ENCODE measurements at regions not wholly inside any gene's neighbourhood (a gene's known extent, or its start where the extent isn't known, plus 50 kb on each side); places are given as distances from the start of the nearest gene placed in this dataset.

DNA sequence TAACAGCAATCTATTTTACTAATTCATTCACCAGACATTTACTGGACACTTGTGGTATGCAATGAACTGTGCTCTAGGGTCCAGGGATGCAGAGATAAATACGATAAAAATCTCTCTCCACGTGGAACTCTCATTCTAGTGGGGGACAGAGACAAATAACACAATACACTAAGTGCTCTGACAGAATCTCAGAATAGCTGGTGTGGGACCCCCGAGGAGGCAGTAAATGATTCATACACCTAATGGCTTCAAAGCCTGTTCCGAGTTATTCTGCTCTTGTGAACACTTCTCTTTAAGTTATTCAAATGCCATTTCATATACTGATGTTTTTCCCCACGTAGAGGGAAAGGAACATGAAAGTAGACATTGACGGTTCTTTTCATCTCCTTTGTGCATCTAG lies 302.0 kb upstream of the PDE4D start:
- H3K9ac ChIP-seq (ENCODE audit: low read depth, low read length): no peak overlapping the region
- H3K4me1 ChIP-seq (ENCODE audit: control insufficient read depth, insufficient read depth, low read length): no peaks in the 10 kb centered on the region
- H3K4me3 ChIP-seq (ENCODE audit: low read depth, low read length): no peak overlapping the region
- no peaks in the 10 kb centered on the region for H3K36me3 ChIP-seq (ENCODE audit: control insufficient read depth, insufficient read depth, low read length)
- H3K27me3 ChIP-seq (ENCODE audit: control insufficient read depth, insufficient read depth, low read length): no peaks in the 10 kb centered on the region
- H3K9me3 ChIP-seq (ENCODE audit: control insufficient read depth, insufficient read depth, low read length): no peaks in the 10 kb centered on the region

DNA sequence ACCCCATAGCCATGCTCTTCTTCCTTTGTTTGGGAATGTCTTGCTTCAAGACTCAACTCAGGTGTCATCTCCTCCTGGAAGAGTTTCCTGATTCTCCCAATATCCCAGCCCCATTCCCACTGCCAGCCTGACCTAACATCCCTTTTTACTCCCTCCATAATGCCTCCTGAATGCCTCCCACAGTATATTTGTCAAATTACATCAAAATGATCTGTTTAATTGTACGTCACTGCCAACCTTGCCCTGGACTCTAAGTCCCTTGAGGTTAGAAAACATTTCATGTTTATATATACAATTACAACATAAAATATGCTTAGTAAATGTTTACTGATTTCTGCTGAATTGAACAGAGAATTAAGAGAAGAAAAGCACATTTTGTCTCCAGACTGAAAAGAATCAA lies 301.6 kb upstream of the PDE4D start:
- H3K4me3 ChIP-seq (ENCODE audit: low read depth, low read length): no peak overlapping the region
- no peaks in the 10 kb centered on the region for H3K36me3 ChIP-seq (ENCODE audit: control insufficient read depth, insufficient read depth, low read length)
- no peak overlapping the region for H3K9ac ChIP-seq (ENCODE audit: low read depth, low read length)
- H3K4me1 ChIP-seq (ENCODE audit: control insufficient read depth, insufficient read depth, low read length): no peaks in the 10 kb centered on the region
- no peaks in the 10 kb centered on the region for H3K9me3 ChIP-seq (ENCODE audit: control insufficient read depth, insufficient read depth, low read length)
- no peaks in the 10 kb centered on the region for H3K27me3 ChIP-seq (ENCODE audit: control insufficient read depth, insufficient read depth, low read length)

DNA sequence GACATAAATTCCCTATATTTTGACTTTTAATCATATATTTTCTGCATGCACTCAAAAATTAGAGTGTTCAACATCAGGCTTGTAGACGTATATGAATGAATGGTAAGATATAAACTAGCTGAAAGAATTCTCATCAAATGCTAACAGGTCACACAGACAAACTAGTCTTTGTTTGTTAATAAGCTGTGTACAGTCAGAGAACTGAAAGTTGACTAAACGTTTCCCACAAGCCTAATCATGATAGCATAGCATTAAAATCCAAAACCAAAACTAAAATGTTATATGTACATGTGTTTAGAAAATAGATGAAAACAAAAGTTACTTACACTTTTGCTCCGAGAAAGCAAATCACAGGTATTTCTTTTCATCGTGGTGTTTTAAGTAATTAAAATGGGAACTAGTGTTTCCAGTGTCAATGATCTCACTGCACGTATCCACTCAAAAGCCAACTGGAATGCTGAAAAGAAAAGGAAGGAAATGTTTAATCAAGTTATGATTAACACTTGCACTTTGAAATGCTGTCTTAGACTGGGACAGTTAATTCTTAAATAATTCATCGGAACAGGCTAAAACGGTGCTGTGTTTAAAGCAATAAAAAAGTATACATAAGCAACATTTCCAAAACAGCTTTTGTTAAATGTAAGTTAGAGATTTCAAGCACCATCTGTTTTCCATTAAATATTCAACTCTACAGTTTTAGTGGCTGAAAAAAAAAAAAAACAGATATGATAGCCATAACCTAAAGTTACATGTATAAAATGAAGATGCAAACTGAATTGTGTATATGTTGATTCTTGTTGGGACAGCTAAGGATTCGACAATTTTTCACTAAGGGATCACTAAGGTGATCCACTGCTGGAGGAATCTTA lies 291.9 kb upstream of the PDE4D start:
- H3K27me3 ChIP-seq (ENCODE audit: control insufficient read depth, insufficient read depth, low read length): no peaks in the 10 kb centered on the region
- H3K4me1 ChIP-seq (ENCODE audit: control insufficient read depth, insufficient read depth, low read length): no peaks in the 10 kb centered on the region
- H3K9ac ChIP-seq (ENCODE audit: low read depth, low read length): no peak overlapping the region
- no peaks in the 10 kb centered on the region for H3K36me3 ChIP-seq (ENCODE audit: control insufficient read depth, insufficient read depth, low read length)
- H3K4me3 ChIP-seq (ENCODE audit: low read depth, low read length): no peak overlapping the region
- no peaks in the 10 kb centered on the region for H3K9me3 ChIP-seq (ENCODE audit: control insufficient read depth, insufficient read depth, low read length)

DNA sequence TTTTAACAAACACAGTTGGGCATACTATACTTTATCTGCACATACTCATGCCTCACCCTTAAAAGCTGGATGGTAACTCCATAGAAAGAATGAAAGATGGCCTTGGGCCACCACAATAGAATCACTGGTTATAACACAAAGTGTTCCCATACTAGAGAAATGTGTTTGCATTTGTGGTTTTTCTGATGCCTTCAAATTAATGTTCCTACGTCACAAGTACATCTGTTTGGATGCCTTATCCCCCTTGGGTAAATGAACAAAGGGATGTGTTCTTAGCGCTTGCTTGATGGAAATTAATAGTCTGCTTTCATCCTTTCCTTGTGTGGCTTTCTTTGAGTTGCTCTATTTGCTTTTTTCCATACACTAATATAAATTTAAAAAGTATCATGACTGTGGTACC lies 291.1 kb upstream of the PDE4D start:
- Histone ChIP-seq H3K4me3 (ENCODE audit: low read depth, low read length) (no peak overlapping the region), H3K27me3 (ENCODE audit: control insufficient read depth, insufficient read depth, low read length) (no peaks in the 10 kb centered on the region), H3K9me3 (ENCODE audit: control insufficient read depth, insufficient read depth, low read length) (no peaks in the 10 kb centered on the region), H3K36me3 (ENCODE audit: control insufficient read depth, insufficient read depth, low read length) (no peaks in the 10 kb centered on the region), H3K4me1 (ENCODE audit: control insufficient read depth, insufficient read depth, low read length) (no peaks in the 10 kb centered on the region), H3K9ac (ENCODE audit: low read depth, low read length) (no peak overlapping the region)

DNA sequence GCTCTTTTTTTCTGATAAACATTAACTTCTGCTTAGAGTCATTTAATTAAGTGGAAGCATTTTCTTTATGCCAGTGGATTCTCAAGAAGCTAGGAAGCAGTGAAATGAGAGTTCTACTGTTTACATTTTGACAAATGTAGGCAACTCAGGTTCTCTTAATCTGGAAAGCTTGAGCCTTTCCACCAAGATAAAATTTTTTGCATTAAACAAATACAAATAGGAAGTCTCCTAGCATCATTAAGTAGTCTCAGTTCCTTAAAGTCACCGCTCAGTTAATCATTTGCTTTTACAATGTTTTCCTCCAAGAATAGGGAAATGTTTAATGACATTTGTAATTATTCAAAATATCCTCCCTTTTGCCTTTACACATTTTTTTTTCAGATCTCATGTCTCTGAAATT lies 290.4 kb upstream of the PDE4D start:
- H3K9ac ChIP-seq (ENCODE audit: low read depth, low read length): no peak overlapping the region
- no peaks in the 10 kb centered on the region for H3K36me3 ChIP-seq (ENCODE audit: control insufficient read depth, insufficient read depth, low read length)
- no peaks in the 10 kb centered on the region for H3K9me3 ChIP-seq (ENCODE audit: control insufficient read depth, insufficient read depth, low read length)
- no peaks in the 10 kb centered on the region for H3K4me1 ChIP-seq (ENCODE audit: control insufficient read depth, insufficient read depth, low read length)
- no peak overlapping the region for H3K4me3 ChIP-seq (ENCODE audit: low read depth, low read length)
- no peaks in the 10 kb centered on the region for H3K27me3 ChIP-seq (ENCODE audit: control insufficient read depth, insufficient read depth, low read length)

DNA sequence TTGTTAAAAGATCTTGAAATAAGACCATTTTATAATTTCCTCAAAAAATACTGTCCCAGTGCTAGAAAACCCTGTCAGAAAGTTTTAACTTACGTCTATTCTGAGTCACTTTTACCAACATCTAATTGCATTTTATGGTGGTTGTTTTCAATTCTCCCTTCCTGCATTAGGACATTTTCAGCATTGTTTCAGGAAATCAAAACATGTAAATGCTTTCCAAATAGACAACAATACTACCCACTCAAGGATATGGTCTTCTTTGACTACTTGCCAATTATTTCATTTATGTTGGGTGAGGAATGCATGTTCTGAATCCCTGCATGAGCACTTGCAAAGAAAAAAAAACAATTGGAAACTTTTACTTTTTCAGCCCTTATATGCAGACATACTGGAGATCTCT lies 284.6 kb upstream of the PDE4D start:
- Histone ChIP-seq H3K36me3 (ENCODE audit: control insufficient read depth, insufficient read depth, low read length) (no peaks in the 10 kb centered on the region), H3K9me3 (ENCODE audit: control insufficient read depth, insufficient read depth, low read length) (no peaks in the 10 kb centered on the region), H3K4me1 (ENCODE audit: control insufficient read depth, insufficient read depth, low read length) (no peaks in the 10 kb centered on the region), H3K9ac (ENCODE audit: low read depth, low read length) (no peak overlapping the region), H3K4me3 (ENCODE audit: low read depth, low read length) (no peak overlapping the region), H3K27me3 (ENCODE audit: control insufficient read depth, insufficient read depth, low read length) (no peaks in the 10 kb centered on the region)

DNA sequence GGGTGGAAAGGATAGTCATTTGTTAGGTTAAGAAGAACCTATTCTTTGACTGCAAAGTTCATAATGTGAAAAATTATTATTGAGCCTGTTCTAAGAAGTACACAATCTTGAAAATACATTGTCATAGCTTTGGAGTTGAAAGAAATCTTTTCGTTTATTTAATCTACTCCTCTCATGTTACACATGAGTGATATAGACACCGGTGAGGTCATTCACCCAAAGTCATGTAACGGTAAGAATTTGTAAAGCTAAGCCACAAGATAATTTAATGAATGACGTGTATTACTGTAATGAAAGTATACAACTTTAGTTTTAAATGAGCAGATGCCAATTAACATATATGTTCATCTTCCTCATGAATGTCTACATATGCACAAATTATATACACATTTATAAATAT lies 284.1 kb upstream of the PDE4D start:
- H3K4me1 ChIP-seq (ENCODE audit: control insufficient read depth, insufficient read depth, low read length): no peaks in the 10 kb centered on the region
- H3K27me3 ChIP-seq (ENCODE audit: control insufficient read depth, insufficient read depth, low read length): no peaks in the 10 kb centered on the region
- H3K4me3 ChIP-seq (ENCODE audit: low read depth, low read length): no peak overlapping the region
- H3K9me3 ChIP-seq (ENCODE audit: control insufficient read depth, insufficient read depth, low read length): no peaks in the 10 kb centered on the region
- no peak overlapping the region for H3K9ac ChIP-seq (ENCODE audit: low read depth, low read length)
- no peaks in the 10 kb centered on the region for H3K36me3 ChIP-seq (ENCODE audit: control insufficient read depth, insufficient read depth, low read length)

DNA sequence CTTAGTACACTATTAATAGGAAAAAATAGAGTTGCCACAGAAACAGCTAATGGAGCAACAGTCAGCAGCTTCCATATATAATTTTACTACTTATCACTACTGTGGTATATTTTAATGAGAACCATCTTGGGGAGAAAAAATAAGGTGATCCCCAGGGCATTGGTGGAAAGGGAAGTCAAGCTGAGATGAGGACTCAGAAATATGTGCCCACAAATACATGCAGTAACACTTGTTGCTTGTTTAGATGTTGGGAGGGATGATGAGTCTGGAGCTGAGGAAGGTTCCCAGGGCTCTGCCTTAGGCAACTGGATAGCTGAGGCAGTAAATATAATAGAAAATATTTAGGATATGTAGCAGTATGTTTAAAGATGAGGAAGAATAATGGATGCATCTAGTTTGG lies 280.1 kb upstream of the PDE4D start:
- H3K4me3 ChIP-seq (ENCODE audit: low read depth, low read length): no peak overlapping the region
- no peaks in the 10 kb centered on the region for H3K4me1 ChIP-seq (ENCODE audit: control insufficient read depth, insufficient read depth, low read length)
- no peaks in the 10 kb centered on the region for H3K36me3 ChIP-seq (ENCODE audit: control insufficient read depth, insufficient read depth, low read length)
- no peaks in the 10 kb centered on the region for H3K9me3 ChIP-seq (ENCODE audit: control insufficient read depth, insufficient read depth, low read length)
- H3K9ac ChIP-seq (ENCODE audit: low read depth, low read length): no peak overlapping the region
- H3K27me3 ChIP-seq (ENCODE audit: control insufficient read depth, insufficient read depth, low read length): no peaks in the 10 kb centered on the region

DNA sequence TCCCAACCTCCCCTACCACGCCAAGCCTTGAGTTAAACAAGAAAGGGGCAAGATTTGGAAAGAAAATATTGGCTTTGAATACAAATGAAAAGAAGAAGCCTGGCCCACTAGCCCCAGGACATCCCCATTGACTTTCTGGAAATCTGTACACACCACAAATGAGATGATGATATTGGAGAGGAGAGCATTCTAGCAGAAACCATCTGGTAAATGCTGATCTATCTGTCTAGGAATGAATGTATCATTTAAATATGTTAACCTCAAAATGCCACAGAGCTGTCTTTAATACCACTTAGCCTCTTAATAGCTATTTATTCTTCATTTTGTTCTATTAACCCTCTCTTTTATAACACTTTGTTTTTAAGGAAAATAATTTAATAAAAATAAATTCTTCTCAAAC lies 270.2 kb upstream of the PDE4D start:
- Histone ChIP-seq H3K27me3 (ENCODE audit: control insufficient read depth, insufficient read depth, low read length) (no peaks in the 10 kb centered on the region), H3K4me1 (ENCODE audit: control insufficient read depth, insufficient read depth, low read length) (no peaks in the 10 kb centered on the region), H3K4me3 (ENCODE audit: low read depth, low read length) (no peak overlapping the region), H3K36me3 (ENCODE audit: control insufficient read depth, insufficient read depth, low read length) (no peaks in the 10 kb centered on the region), H3K9me3 (ENCODE audit: control insufficient read depth, insufficient read depth, low read length) (no peaks in the 10 kb centered on the region), H3K9ac (ENCODE audit: low read depth, low read length) (no peak overlapping the region)

DNA sequence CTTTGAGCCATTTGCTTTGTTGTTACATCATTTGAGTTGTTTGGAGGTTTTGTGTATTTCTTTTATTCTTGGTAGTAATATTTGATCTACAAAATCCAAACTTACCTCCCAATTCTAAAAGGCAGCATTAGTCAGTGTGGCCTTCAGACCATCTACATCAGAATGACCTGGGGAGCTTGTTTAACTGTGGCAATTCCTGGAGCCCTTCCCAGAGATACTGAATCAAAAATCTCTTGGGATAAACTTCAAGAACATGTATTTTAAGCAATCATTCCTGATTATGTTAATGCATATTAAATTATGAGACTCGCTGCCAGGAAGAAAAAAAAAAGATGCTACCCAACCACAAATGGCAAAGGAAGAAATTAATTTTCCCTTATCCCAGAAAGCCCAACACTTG lies 268.9 kb upstream of the PDE4D start:
- Histone ChIP-seq H3K4me3 (ENCODE audit: low read depth, low read length) (no peak overlapping the region), H3K36me3 (ENCODE audit: control insufficient read depth, insufficient read depth, low read length) (no peaks in the 10 kb centered on the region), H3K9ac (ENCODE audit: low read depth, low read length) (no peak overlapping the region), H3K9me3 (ENCODE audit: control insufficient read depth, insufficient read depth, low read length) (no peaks in the 10 kb centered on the region), H3K4me1 (ENCODE audit: control insufficient read depth, insufficient read depth, low read length) (no peaks in the 10 kb centered on the region), H3K27me3 (ENCODE audit: control insufficient read depth, insufficient read depth, low read length) (no peaks in the 10 kb centered on the region)

DNA sequence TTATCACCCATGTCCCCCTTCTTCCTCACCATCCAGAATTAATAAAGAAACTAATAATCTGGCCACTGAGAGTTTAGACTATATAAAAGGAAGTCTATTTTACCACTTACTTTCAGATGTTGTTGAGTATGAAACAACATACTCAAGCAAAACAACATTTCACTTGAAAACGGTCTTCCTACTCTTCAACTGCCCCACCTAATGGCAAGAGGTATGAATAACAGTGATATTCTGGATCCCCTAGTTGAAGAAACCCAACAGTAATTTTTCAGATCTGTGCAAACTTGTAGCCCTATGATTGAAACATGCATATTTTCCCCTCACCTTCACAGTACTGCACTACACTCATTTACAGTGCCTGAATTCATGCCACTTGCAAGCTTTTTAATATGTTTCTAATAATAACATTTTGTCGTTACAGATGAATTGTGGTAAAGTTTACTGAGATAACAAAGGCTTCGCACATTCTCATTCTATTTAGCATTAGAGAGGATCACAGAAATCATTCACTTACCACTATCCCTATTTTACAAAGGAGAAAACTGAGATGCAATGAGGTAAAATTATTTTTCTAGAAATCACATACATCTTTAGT lies 267.9 kb upstream of the PDE4D start:
- H3K4me1 ChIP-seq (ENCODE audit: control insufficient read depth, insufficient read depth, low read length): no peaks in the 10 kb centered on the region
- H3K9ac ChIP-seq (ENCODE audit: low read depth, low read length): no peak overlapping the region
- H3K9me3 ChIP-seq (ENCODE audit: control insufficient read depth, insufficient read depth, low read length): no peaks in the 10 kb centered on the region
- H3K4me3 ChIP-seq (ENCODE audit: low read depth, low read length): no peak overlapping the region
- no peaks in the 10 kb centered on the region for H3K27me3 ChIP-seq (ENCODE audit: control insufficient read depth, insufficient read depth, low read length)
- no peaks in the 10 kb centered on the region for H3K36me3 ChIP-seq (ENCODE audit: control insufficient read depth, insufficient read depth, low read length)

DNA sequence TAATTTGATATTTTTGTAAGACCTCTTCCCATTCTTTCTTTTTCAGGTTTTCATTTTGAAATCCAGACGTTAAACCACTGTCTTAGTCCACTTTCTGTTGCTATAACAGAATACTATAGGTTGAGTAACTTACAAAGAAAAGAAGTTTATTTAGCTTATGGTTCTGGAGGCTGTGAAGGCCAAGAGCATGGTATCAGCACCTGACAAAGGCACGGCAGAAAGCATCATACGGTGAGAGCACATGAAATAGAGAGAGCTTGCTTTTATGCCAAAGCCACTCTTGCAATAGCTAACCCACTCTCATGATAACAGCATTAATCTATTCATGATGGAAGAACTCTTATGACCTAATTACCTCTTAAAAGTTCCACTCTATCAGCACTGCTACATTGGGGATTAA lies 255.6 kb upstream of the PDE4D start:
- no peaks in the 10 kb centered on the region for H3K36me3 ChIP-seq (ENCODE audit: control insufficient read depth, insufficient read depth, low read length)
- H3K4me1 ChIP-seq (ENCODE audit: control insufficient read depth, insufficient read depth, low read length): no peaks in the 10 kb centered on the region
- no peak overlapping the region for H3K9ac ChIP-seq (ENCODE audit: low read depth, low read length)
- no peaks in the 10 kb centered on the region for H3K9me3 ChIP-seq (ENCODE audit: control insufficient read depth, insufficient read depth, low read length)
- H3K27me3 ChIP-seq (ENCODE audit: control insufficient read depth, insufficient read depth, low read length): no peaks in the 10 kb centered on the region
- no peak overlapping the region for H3K4me3 ChIP-seq (ENCODE audit: low read depth, low read length)

Measured in iPS-15b (cell line).